ENCODE measurements at regions not wholly inside any gene's neighbourhood (a gene's known extent, or its start where the extent isn't known, plus 50 kb on each side); places are given as distances from the start of the nearest gene placed in this dataset.

GRCh38 chr3:28022916-28023315 lies 218.5 kb upstream of the CMC1 start:
- TF ChIP-seq EZH2 (optimal IDR thresholded peaks at IDR 0.05; ENCODE audit: low read depth, low read length) (no peak), EZH2phosphoT487 (IDR thresholded peaks at IDR 0.05; ENCODE audit: low read length) (no peak)
